COLO829 (cell line): ENCODE measurements at regions not wholly inside any gene's neighbourhood (a gene's known extent, or its start where the extent isn't known, plus 50 kb on each side); places are given as distances from the start of the nearest gene placed in this dataset.
"Not testable (repeated sequence)": the region's sequence is repeated elsewhere in the genome, so short reads cannot be mapped to it uniquely, and the experiment has no call there.

ENCODE experiments used
- DNase-seq: peaks from one replicate; pipeline ENCODE4 v3.0.0; 2012; ENCODE audit warnings: low spot score

- DNase-seq, result peak; percentile 27
These were observed 61.1 kb upstream of the VAMP7 start for GRCh38 chrX:155819966-155820491.

GRCh38 chrX:155819525-155819924 is 61.6 kb upstream of the VAMP7 start:
- DNase-seq, result no peak

- DNase-seq, result not testable (repeated sequence)
These were observed 66.8 kb upstream of the VAMP7 start for GRCh38 chrX:155814391-155814790.

- no peak for DNase-seq
These were observed 101.3 kb upstream of the VAMP7 start for GRCh38 chrX:155779831-155780230.

GRCh38 chrX:155778844-155779553 is 102.1 kb upstream of the VAMP7 start:
- no peak for DNase-seq

DNA sequence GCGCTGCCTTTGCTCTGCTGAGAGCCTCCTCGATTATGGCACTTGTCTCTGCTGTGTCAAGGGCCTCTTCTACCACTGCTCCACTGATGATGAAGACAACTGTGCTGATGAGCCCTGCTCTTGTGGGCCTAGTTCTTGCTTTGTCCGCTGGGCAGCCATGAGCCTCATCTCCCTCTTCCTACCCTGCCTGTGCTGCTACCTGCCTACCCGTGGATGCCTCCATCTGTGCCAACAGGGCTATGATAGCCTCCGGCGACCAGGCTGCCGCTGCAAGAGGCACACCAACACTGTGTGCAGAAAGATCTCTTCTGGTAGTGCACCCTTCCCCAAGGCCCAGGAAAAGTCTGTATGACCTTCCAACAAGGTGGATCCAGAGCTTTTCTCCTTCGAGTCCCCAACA is 106.8 kb upstream of the VAMP7 start:
- no peak for DNase-seq

DNA sequence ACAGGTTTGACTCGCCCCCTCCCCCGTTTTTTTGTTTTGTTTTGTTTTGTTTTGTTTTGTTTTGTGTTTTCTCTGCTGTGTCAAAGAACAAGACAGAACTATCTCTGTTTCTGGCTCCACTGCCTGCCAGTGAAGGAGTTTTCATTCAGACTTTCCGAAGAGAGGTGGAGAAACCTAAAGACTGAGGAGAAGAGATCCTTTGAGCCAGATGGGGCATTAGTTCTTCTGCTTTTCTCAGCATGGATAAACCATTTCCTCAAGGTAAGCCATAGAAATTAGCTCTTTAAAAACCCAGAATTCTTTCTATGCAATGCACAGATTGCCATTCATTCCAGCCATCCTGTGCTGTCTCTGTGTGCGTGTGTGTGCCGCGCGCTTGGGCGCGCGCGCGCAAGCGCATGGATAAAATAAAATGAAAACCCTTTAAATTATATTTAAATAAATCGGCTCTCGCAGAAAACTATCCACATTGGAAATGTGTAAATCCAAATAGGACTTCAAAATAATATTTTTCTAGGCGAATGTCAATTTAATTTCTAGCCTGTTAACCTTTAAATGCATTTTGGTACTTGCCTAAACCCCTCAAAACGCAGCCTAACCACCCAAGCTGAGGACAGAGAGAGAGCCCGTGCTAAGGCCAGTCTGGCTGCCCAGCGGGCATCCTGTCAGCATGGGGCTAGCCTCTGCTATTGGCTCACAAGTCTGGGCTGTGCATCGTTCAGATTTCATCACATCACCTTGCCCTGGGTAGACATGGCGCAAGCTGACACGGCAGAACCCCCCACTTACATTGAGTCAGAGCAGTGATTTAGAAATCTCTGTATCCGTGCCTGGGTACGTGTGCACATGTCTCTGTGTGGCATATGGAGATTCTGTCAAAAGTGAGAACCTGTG is 113.0 kb upstream of the VAMP7 start:
- DNase-seq, result no peak

- DNase-seq, result peak; percentile 9
These were observed 113.9 kb upstream of the VAMP7 start for GRCh38 chrX:155767051-155767875.

- no peak for DNase-seq
These were observed 114.8 kb upstream of the VAMP7 start for GRCh38 chrX:155766321-155766720.

DNA sequence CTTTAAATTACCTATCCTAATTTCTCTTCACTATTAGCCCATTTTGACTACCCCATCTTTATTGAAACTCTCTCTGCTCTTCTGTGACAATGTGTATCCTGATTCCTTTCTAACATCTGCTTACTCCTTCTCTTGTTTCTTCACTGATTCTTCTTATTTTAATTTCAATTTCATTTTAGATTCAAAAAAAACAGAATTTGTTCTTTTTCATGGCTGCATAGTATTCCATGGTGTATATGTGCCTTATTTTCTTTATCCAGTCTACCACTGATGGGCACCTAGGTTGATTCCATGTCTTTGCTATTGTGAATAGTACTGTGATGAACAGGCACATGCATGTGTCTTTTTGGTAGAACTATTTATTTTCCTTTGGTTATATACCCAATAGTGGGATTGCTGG is 120.0 kb upstream of the VAMP7 start:
- no peak for DNase-seq

- DNase-seq, result no peak
These were observed 123.9 kb upstream of the VAMP7 start for GRCh38 chrX:155757046-155757759.

DNA sequence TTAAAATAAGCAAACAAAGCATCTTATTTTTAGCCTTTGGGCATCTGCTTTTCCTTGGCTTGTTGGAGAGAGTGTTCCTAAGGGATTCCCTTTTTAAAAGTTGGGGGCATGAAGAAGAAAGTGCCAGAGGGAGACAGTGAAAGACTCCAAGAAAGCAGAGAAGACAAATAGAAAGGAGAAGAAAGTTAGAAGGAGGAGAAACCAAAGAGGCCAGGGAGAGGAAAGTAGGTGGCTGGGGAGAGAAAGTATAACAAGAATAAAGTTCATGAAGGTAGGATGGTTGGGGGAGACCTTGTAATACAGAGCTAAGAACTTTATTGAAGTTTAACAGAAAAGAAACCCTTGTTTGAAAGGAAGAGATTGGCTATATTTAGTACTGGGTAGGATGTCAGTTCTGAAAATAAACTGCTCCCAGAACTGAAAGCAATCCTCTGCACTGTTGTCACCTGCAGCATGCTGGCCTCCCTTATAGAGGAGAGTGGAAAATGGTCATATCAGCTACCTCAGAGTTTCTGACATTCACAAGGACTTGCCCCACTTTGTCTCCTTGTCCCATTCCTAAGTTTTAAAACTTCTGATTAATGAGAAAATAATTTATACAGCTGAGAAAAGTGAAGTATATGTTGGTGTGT is 125.3 kb upstream of the VAMP7 start:
- DNase-seq, result no peak

DNA sequence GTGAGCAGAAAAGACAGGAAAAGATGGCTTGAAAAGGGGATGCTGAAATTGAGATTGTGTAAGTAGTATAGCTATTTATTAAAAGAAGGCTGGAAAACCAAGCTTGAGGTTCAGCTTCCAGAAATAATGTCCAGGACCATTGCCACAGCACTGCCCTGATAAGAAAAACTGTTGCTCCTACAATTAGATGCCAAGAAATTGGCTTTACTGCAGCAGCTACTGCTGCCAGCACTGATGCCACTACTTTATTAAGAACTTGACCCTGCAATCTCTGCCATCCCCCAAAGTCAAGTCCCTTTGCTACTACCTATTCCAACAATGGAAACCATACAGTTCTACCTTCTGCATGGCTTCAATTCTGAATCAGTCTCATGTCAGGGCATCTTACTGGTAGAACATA is 130.0 kb upstream of the VAMP7 start:
- DNase-seq, result no peak

DNA sequence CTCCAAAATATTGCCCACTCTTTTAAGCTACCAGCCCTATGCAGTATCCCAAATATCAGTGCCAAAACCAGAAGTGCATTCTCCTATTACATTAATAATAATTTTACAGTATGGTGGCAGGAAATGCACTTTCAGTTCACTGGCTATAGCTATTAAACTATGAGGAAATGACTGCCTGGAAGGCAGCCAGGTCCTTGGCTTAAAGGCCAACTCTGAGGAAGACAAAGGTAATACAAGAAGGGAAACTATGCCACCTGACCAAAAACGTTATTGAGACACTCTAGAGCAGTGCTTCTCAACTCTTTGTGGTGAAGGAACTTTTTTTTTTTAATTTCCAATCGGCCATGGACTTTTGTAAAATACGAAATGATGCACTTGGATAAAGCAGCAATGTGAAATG is 133.6 kb upstream of the VAMP7 start:
- no peak for DNase-seq

GRCh38 chrX:155745792-155746191 is 133.0 kb upstream of the TMLHE start:
- peak; percentile 9 for DNase-seq

DNA sequence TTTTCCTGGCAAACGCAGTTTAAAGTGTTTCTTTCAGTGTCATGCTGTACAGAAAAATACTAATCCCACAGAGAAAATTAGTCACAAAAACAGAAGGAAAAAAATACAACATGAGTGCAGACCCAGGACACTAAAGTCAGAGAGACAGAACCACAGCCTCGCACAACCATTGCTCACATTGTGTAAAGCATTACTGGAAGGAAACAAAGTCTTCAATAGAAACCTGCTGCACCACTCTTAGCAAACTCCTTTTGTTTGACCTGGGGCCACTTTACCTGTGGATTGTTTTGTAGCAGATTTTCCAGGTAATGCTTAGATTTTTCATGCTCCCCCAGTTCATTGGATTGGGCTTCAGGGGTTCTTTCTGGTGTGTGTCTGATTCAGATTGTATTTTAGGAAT is 131.8 kb upstream of the TMLHE start:
- no peak for DNase-seq

GRCh38 chrX:155728335-155728734 is 115.6 kb upstream of the TMLHE start:
- DNase-seq, result not testable (repeated sequence)

DNA sequence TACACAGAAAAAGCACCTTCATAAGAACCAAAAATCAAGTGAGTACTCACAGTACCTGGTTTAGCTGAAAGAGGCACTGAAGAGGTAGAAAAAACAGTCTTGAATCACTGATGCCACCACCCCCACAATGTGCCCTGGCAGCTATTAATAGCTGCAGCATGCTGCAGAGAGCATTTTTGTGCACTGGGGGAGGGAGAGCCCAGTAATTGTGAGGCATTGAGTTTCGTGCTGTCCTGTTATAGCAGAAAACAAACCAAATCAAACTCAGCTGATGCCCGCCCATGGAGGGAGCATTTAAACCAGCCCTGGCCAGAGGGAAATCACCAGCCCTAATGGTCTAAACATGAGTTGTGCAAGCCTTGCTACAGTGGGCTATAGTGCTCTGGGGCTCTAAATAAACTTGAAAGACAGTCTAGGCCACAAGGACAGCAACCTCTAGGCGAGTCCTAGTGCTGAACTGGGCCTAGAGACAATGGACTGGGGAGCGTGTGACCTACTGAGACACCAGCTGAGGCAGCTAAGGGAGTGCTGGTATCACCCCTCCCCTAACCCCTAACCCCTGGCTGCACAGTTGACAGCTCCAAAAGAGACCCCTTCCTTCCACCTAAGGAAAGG is 106.3 kb upstream of the TMLHE start:
- DNase-seq, result peak; percentile 0

DNA sequence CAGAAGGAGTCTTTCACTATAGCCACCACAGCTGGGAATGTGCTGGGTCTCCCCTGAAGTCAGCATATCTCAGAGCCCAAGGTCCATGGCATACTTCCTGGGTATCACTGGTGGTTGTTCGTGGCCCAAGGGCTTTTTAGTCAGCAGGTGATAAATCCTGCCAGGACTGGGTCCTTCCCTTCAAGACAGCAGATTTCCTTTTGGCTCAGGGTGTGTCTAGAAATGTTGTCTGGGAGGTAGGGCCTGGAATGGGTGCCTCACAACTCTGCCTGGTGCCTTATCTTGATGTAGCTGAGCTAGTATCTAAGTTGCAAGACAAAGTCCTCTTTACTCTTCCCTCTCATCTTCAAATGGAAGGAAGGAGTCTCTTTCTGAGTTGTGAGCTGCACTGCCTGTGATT is 102.4 kb upstream of the TMLHE start:
- no peak for DNase-seq

DNA sequence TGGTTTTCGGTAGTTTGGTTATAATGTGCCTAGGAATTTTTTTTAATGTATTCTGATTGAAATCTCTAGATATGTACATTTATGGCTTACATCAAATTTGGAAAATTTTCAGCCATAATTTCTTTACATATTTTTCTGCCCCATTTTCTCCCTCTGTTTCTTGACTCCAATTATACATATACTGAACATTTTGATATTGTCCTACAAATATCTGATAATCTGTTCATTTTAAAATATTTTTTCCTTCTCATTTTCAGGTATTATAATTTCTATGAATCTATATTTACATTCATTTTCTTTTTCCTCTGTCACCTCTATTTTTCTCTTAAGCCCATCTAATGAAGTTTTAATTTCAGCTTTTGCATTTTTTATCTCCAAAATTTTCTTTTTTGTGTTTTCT is 82.7 kb upstream of the TMLHE start:
- DNase-seq, result no peak

GRCh38 chrX:155694649-155695048 is 81.9 kb upstream of the TMLHE start:
- DNase-seq, result no peak
